DMS153 (cell line): ENCODE measurements at regions not wholly inside any gene's neighbourhood (a gene's known extent, or its start where the extent isn't known, plus 50 kb on each side); places are given as distances from the start of the nearest gene placed in this dataset.
"Not testable (repeated sequence)": the region's sequence is repeated elsewhere in the genome, so short reads cannot be mapped to it uniquely, and the experiment has no call there.

Source experiments
- DNase-seq: peaks from one replicate; lab custom pipeline; 2025; lab: John Stamatoyannopoulos, UW

- DNase-seq = not testable (repeated sequence)
Measured at GRCh38 chr2:226160617-226161016, 639.0 kb downstream of the IRS1 start.

GRCh38 chr2:226159875-226160479 lies 639.6 kb downstream of the IRS1 start:
- no peak for DNase-seq

- DNase-seq = no peak
Measured at GRCh38 chr2:226158940-226159339, 640.7 kb downstream of the IRS1 start.

GRCh38 chr2:226158229-226158628 lies 641.4 kb downstream of the IRS1 start:
- no peak for DNase-seq

- DNase-seq = no peak
Measured at GRCh38 chr2:226155093-226155875, 644.3 kb downstream of the IRS1 start.

- no peak for DNase-seq
Measured at GRCh38 chr2:226154610-226155009, 645.0 kb downstream of the IRS1 start.

- no peak for DNase-seq
Measured at GRCh38 chr2:226153553-226153952, 646.1 kb downstream of the IRS1 start.

GRCh38 chr2:226151157-226151556 lies 648.5 kb downstream of the IRS1 start:
- no peak for DNase-seq

- DNase-seq = no peak
Measured at GRCh38 chr2:226143091-226143490, 656.5 kb downstream of the IRS1 start.

- no peak for DNase-seq
Measured at GRCh38 chr2:226142463-226142862, 657.2 kb downstream of the IRS1 start.

GRCh38 chr2:226140594-226140993 lies 659.0 kb downstream of the IRS1 start:
- DNase-seq = no peak

GRCh38 chr2:226139759-226140158 lies 659.9 kb downstream of the IRS1 start:
- DNase-seq = no peak

- no peak for DNase-seq
Measured at GRCh38 chr2:226137201-226137811, 662.3 kb downstream of the IRS1 start.

- no peak for DNase-seq
Measured at GRCh38 chr2:226136739-226137138, 662.9 kb downstream of the IRS1 start.

- no peak for DNase-seq
Measured at GRCh38 chr2:226135861-226136548, 663.6 kb downstream of the IRS1 start.

GRCh38 chr2:226132323-226133215 lies 667.1 kb downstream of the IRS1 start:
- no peak for DNase-seq

- DNase-seq = no peak
Measured at GRCh38 chr2:226131299-226131784, 668.3 kb downstream of the IRS1 start.

- DNase-seq = no peak
Measured at GRCh38 chr2:226130192-226130591, 669.4 kb downstream of the IRS1 start.

- DNase-seq = no peak
Measured at GRCh38 chr2:226127682-226128081, 671.9 kb downstream of the IRS1 start.

GRCh38 chr2:226126104-226126503 lies 673.5 kb downstream of the IRS1 start:
- no peak for DNase-seq

- DNase-seq = no peak
Measured at GRCh38 chr2:226125176-226125883, 674.3 kb downstream of the IRS1 start.
